T follicular helper cell (primary cell): ENCODE measurements at regions not wholly inside any gene's neighbourhood (a gene's known extent, or its start where the extent isn't known, plus 50 kb on each side); places are given as distances from the start of the nearest gene placed in this dataset.

Experiments used
- DNase-seq: peaks from one replicate; pipeline ENCODE4 v3.0.0-alpha.2; 2020; ENCODE audit warnings: low read depth

DNA sequence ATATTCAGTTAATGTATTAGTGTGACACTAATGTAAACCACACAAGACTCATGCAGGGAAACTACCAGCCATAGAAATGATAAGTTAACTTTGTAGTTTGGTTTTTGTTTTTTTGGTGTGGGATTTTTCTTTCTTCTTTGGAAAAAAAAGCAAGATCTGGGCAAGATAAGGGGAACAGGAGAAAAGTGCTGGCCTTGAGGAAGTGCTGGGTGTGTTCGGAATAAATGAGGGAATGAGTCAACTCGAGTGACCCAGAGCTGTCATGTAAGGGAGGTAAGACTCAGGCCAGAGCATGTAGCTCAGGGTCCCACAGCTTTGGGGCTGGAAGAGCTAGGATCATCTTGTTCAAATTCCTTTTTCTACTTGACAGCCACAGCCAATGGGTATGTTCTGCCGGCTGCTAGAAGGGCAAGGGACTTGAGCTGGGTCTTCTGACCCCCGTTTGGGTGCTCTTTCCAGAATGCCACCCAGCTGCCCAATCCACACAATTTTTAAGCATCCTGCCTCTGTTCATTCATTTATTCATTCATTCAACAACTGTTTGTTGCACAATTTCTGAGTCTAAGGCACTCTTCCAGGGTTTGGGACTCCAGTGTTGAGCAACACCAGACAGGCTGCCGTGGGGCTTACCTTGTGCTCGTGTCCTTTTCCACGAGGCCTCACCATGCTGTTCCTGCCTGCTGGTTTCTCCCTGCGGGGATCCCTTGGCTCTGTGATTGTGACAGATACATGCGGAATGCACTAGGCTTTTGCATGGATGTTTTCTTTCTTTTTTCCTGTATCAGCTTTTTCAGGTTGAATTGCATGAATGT lies 54.5 kb downstream of the CLDN34 start:
- DNase-seq, result no peak

DNA sequence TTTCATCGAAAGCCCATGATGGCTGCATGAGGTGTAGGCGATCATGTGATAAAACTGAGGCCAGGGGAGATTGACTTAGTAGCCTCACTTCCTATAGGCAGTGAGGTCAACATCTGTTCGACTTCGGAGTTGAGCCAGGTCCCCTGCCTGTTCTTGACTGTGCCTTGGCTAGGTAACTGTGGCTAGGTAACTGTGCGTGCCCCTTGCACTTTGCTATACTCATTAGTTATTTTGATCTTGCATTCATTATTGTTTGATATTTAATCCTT lies 55.0 kb downstream of the CLDN34 start:
- DNase-seq, result no peak

DNA sequence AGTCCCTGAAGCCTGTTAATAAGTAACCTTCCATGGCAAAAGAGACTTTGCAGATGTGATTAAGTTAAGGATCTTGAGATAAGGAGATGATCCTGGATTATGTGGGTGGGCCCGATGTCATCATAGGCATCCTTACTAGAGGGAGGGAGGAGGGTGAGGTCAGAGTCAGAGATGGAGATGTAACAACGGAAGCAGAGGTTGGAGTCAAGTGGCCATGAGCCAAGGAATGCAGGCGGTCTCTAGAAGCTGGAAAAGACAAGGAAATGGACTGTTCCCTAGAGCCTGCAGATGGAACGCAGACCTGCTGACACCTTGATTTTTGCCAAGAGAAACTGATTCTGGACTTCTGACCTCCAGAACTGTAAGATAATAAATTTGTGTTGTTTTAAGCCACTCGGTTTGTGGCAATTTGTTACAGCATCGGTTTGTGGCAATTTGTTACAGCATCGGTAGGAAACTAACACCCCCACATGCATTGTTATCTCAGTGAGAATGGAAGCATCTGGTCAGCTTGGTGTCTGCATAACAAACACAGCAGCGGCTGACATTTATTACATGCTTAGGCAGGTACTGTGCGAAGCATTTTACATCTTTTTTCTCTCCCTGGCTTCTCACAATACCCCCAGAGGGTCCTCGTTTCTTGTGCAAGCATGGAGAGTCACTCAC lies 55.6 kb downstream of the CLDN34 start:
- DNase-seq, result no peak

DNA sequence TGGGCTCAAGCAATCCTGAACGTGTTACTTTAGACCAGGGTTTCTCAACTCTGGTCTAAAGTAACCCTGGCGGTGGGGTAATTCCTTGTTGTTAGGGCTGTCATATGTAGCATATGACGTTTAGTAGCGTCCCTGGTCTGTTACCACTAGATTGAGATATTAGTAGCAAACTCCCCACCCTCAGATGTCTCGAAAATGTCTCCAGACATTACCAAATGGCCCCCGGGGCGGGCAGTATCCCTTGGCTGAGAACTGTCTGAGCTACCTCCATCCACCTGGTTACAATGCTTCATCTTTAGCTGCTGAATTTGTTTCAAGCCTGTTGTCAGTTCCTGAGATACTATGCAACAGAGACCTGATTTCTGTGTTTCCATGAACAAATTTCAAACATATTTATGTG lies 56.7 kb downstream of the CLDN34 start:
- no peak for DNase-seq

DNA sequence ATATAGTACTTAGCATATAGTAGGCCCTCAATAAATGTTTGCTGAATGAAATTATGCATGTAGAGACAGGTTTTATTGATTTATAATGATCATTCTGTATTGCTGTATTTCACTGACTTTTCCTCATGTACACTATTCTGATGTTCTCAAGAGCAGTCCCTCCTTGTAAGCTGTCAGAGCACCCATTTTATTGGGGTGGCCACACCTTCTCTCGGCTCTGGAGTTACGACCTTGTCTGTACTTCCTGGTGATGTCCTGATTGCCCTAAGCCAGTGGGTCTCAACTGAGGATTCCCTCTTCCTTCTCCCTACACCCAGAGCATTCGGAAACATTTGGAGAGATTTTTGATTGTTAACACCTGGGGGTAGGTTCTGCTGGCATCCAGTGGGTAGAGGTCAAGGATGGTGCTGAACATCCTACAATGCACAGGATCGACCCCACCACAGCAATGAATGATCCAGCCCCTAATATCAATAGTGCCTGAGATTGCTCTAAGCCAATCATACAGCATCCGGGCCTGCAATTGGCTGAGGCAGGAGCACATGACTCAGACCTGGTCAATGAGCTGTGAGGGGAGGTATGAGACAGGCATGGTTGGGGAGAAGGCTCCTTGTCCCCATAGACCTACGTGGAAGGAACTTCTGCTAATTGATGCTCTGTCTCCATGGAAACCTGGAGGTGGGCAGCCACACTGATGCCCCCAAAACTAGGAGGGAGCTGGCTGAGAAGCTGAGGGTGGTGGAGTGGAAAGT lies 58.8 kb downstream of the CLDN34 start:
- DNase-seq, result no peak

DNA sequence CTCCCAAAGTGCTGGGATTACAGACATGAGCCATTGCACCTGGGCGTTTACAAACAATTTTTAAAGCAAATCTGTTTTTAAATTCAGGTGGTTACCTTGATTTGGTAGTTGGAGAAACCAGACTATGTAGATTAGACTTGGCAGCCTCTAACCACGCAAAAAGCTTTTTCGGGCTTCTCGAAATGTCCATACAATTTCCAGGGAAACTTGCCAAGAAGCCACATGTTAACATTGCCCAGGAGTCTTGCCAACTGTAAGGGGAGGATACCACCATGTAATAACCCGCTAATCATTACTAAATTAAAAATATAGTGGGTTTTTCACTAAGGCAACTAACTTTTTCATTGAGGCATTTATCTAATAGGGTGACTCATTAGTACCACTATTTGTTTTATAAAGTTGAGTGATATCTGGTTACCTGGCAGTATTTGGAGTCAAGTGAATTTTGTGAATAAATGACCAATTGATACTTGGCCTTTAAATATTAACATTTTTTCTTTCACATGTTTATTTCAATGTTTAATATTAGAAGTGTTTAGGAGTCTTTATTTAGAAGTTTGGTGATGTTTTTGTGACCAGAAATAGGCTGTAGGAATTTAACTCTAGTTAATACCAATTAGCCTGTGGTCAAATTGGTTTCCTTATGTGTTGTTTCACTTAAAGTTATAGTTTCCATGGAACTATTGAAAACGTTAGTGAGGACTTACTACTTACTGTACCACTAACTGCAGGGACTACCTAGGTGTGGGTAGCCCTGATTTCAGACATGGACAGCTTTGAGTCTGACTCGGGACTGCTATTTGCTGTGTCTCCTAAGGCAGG lies 61.3 kb downstream of the CLDN34 start:
- no peak for DNase-seq

DNA sequence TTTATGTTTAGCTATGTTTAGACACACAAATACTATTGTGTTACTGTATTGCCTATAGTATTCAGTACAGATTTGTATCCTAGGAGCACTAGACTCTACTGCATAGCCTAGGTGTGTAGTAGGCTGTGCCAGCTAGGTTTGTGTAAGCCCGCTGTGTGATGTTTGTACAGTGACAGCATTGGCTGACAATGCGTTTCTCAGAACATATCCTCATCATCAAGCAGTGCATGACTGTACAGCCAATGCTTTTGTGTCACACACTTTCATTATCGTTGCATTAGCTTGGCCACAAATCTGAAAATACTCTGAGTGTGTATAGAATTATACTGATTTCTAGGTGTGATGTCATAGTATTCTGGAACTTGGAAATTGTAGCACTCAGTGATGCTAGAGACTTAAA lies 63.4 kb downstream of the CLDN34 start:
- no peak for DNase-seq

DNA sequence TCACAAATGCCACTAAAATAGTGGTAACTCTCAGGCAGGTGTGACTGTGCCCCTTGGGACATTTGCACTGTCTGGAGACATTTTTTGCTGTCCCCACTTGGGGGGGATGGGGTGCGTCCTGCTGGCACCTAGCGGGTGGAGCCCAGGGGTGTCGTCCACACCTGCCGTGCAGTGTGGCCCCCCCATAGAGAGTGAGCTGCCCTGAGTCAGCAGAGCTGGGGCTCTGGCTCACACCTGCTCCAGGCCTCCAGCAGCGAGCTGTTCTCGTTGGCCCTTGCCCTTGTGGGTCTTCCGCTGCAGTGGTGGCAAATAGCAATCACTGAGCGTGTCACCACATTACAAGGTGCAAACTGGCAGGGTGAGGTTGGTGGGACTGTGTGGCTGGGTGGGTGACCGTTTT lies 64.6 kb downstream of the CLDN34 start:
- DNase-seq, result no peak

DNA sequence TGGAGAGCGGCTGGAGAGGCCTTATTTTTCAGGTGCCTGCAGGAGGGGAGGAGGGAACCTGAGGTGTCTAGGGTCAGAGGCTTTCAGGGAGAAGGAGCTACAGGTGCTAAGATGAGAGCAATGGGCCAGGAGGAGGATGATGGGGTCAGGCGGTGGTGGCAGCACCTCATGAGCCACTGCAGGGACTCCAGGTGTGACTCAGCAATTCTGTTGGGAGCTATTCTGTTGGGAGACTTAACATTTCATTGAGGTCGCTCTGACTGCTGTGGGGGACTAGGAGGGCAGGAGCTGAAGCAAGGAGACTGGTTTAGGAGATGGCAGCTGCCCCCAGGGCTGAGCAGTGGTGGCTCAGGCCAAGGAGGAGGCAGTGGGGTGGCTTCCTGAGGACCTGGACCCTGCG lies 65.0 kb downstream of the CLDN34 start:
- no peak for DNase-seq

DNA sequence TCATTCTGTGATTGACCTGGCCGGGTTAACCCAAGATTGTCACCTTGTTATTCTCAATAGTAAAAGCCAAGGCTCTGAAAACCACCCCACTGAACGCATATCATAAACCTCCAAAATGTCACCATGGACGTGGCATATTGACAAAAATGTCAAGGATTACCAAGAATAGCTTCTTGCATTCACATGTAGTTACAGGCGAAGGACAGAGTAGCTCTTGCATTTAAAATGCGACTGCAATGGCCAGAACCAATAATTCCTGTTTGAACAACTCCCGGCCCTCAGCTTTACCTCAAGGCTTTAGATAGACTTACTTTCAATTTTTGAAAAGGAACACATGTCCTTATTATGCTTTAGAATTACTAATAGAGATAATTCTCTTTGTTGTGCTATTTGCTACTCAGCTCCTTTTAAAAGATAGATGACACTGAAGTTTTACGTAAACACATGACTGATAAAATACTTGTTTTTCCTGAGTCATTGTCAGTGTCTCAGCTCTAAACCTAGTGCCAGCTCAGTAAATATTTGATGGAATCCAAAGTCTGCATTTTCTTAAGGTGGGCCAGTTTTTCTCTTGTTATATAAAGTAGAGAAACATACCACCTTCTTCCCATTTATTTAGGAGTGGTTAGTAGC lies 66.3 kb downstream of the CLDN34 start:
- no peak for DNase-seq

DNA sequence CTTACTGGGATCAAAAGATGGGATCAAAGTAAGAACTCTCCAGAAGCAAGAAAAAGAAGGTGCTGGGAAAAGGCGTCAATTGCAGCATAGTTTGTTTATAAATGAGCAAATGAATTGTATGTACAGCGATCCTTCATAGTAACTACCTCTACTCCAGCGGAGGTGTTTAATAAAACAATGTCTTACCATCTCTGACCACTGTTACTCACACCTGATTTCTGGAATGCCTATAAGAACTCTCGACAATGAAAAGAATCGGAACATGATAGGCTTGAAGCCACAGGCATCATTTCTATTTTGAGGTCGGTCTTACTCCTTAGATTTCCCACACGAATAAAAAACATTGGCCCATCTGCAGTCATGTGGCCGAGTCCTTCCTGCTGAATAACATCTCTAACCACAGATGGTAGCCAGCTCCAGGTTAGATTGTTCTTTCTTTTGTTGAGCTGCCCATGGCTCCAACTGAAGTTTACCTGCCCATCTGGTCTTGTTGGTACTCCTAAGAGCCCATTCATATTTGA lies 67.6 kb downstream of the CLDN34 start:
- no peak for DNase-seq

DNA sequence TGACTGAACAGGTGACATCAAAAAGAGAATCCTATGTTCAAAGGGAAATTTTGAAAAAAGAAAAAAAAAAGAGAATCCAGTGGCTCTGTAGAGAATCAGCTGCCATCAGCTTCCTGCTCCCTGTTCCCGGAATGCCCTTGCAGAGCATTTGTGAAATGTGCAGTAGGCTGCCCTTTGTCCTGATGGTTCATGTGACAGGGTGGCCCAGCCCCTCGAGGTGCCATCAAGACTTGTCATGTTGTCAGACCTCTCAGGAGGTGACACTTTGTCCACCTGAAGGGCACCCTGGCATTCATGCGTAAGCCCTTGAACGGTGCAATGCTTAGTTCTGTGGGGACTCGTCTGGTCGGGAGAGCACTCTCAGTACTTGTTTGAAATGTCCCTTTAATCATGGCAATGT lies 71.4 kb downstream of the CLDN34 start:
- DNase-seq, result no peak

DNA sequence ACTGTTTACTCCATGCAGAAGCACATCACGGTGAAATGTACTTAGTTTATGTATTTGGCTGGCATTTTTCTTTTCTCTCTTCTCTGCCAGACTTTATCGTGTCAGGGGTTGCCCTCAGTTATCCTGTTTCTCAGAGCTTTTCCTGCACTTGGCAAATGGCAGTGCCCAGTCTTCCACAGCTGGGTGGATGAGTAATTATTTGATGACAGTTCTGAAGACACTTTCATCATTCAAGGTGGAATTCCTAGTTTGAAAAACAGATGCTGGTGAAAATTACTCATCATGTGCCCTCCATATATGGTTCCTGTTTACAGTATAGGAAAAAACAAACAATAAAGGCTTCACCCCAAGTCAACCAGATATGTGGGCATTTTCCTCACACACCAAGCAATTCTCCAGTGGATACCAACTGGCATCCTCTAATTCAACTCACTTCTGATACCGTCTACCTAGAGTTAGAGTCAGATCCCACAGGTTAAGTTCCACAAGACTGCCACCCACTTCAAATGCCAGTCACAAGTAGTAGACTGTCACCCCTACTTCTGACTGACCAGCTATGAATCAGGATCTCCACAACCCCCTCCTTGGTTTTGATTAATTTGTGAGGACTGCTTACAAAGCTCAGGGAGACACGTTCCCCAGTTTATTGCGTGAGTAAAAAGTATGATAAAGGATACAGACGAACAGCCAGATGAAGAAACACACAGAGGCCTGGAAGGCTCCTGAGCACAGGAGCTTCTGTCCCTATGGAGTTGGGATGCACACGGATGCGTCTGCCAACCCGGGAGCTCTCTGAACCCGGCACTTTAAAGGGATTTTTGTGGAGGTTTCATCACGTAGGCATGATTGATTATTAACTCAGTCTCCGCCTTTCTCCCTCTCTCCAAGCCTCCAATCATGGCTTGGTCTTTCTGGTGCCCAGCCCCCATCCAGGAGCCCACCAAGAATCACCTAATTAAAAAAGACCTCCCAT lies 72.9 kb downstream of the CLDN34 start:
- DNase-seq, result no peak

DNA sequence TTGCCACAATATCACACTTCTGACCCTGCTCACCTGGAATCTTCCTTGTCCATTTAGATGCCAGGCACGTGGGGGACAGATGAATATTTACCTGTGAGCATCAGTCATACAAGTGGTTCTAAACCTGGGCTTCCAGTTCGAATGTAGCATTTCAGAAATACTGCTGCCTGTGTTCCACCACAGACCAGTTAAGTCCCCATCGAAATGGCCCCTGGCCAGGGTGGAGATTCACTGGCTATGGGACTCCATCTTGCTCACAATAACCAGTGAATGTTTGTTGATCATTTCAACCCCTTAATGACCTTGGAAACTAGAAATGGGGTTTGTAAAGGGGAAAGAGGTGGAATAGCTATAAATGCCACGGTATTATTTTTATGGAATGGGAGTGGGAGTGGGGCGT lies 73.8 kb downstream of the CLDN34 start:
- DNase-seq, result no peak

DNA sequence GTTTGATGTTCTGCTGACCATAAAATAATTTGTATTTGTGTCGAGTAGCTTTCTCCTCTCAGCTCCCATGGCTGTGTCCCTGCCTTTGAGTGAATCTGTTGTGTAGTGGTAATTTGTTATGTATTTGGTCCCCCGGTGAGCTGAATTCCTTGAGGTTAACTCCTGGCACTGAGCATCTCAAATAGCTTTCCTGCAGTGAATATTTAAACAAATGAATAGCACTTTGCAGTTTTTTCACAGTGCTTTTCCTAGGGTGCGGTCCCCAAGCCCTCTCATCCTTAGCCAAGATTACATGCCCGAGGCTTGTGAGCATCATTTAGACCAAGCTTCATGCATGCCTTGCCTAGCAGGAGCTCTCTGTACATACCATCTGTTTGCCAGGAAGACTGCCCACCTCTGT lies 74.2 kb downstream of the CLDN34 start:
- DNase-seq, result no peak

DNA sequence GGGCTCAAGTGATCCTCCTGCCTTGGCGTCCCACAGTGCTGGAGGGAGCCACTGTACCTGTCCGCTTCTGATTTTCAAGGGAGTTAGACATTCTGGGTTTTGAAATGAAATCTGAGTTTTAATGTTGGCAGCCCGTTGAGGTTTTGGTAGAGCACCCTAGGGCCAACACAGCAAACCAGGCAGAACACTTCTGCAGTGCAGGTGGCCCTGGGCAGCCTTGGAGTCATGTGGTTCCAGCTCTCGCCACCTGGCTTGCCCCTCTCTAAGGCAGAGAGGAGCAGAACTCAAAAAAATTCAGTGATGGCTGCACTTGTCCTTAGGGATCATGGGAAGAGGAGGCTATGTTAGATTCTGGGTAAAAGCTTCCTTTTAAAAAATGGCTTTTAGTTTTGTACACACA lies 74.9 kb downstream of the CLDN34 start:
- DNase-seq, result no peak

DNA sequence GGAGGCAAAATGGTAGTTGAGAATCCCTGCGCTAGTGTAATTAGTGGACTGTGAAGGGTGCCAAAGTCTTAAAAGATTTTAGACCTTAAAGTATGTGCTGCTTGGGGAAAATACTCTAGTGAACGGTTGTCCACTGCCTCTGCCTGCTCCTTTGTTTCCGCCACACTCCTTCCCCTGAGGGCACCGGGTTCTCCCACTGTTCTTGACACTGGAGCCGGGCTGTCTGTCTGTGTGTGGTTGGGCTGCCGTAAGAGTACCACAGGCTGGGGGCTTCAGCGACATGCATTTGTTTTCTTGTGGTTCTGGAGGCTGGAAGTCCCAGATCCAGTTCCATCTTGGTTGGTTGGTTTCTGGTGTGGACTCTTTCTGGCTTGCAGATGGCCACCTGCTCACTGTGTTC lies 76.2 kb downstream of the CLDN34 start:
- no peak for DNase-seq

DNA sequence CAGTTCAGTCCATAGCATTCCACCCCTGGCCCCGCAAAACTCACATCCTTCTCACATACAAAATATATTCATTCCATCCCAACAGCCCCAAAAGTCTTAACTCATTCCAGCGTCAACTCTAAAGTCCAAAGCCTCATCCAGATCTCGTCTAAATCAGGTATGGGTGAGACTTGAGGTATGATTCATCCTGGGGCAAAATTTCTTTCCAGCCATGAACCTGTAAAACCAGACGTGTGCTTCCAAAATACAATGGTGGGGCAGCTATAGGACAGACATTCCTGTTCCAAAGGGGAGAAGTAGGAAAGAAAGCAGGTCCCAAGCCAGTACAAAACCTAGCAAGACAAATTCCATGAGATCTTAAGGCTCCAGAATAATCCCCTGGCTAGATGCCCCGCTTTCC lies 76.9 kb downstream of the CLDN34 start:
- DNase-seq, result no peak

DNA sequence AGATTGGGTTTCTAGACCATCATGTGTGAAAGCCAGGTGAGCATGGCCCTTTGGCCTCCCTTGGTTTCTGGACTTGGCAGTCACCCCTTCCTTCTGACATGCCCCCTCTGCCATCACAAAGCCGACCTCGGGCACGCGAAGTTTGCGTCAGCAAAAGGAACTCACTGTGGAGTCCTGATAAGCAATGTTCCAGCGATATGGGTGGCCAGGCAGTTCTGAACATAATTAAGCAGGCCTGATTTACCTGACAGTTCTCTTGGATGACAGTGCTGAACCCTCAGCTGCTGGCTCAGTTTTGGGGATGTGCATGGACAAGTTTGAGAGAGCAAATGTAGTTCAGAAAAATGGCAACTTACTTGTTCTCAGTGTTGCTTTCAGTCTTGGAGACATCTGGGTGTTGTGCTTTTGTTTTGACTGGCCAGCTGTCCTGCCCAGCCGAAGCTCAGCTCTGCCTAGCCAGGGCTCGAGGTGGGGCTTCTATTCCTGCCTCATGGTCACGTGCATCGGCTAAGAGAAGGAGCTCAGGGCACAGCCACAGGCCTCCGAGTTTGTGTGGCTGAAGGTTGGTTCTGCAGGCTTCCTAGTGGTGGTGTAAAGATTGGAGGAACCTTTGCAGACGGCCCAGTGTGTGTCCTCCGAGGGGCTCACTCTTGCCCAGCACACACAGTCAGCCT lies 78.3 kb downstream of the CLDN34 start:
- no peak for DNase-seq

DNA sequence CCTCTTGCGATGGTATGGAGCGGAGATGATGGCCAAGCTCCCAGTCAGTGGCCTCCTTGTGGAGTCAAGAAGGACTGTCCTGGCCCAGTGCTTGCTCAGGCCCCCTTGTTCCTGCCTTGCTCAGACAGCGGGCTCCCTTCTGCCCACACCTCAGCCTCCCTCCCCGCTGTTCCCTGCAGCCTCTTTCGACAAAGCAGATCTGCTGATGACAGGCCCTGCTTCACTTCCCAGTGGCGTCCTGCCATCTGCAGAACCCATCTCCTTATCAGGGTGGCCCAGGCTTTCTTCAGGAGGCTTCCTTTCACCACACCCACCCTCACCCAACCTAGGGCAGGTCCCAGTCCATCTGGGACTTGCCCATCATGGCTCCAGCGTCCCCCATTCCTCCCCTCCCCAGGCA lies 80.0 kb downstream of the CLDN34 start:
- no peak for DNase-seq
